Peyer's patch (tissue), 4 donors: ENCODE measurements at regions not wholly inside any gene's neighbourhood (a gene's known extent, or its start where the extent isn't known, plus 50 kb on each side); places are given as distances from the start of the nearest gene placed in this dataset.
A peak's percentile ranks its signal among the peaks of the same experiment; 100 is the strongest.

Source experiments
- POLR2A ChIP-seq, 2 donors: fragments of 450-650 bp; IDR thresholded peaks; one replicate each; pipeline ENCODE4 v1.5.1; 2017; ENCODE audit warnings: antibody characterized with exemption in 2 of 2, mild to moderate bottlenecking in 2 of 2, moderate library complexity in 2 of 2
- TF ChIP-seq, protein P1 (sequence below), 6 experiments: fragments of 450-650 bp in 4 of 6; fragments of 200-600 bp in 2 of 6; sonication (generic) in 1 of 6; IDR thresholded peaks; one replicate each; pipeline ENCODE4 v1.5.1; 2017 to 2019; ENCODE audit warnings: antibody characterized with exemption in 6 of 6, mild to moderate bottlenecking in 3 of 6, moderate library complexity in 1 of 6

DNA sequence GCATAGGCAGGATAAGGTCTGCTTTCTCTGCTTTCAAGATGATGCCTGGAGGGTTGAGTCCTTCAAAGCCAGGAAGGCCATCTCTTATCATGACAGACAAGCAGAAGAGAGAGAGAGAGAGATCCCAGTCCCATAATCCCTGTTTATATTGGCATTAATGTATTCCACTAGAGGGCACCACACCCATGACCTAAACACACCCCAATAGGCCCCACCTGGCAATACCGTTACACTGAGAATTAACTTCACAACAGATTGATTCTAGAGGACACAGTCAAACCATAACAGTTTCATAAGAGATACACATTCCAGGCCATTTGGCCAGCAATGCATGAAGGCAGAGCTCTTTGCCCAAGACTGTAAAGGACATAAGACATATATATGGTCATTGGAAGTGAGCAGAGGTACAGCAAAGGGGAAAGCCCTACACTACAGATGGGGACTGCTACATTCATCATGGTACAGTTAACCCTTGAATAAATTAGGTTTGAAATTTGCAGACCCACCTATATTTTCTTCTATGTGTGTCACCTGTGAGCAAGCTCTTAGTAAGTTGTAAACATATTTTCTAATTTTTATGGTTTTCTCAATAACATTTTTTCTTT lies 1516.1 kb downstream of the RPIA start:
- TF ChIP-seq POLR2A (IDR thresholded peaks at IDR 0.05): no peak
- TF ChIP-seq, protein P1, sequence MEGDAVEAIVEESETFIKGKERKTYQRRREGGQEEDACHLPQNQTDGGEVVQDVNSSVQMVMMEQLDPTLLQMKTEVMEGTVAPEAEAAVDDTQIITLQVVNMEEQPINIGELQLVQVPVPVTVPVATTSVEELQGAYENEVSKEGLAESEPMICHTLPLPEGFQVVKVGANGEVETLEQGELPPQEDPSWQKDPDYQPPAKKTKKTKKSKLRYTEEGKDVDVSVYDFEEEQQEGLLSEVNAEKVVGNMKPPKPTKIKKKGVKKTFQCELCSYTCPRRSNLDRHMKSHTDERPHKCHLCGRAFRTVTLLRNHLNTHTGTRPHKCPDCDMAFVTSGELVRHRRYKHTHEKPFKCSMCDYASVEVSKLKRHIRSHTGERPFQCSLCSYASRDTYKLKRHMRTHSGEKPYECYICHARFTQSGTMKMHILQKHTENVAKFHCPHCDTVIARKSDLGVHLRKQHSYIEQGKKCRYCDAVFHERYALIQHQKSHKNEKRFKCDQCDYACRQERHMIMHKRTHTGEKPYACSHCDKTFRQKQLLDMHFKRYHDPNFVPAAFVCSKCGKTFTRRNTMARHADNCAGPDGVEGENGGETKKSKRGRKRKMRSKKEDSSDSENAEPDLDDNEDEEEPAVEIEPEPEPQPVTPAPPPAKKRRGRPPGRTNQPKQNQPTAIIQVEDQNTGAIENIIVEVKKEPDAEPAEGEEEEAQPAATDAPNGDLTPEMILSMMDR (IDR thresholded peaks at IDR 0.05): peak in 3 of 6 experiments; percentile 10 to 26 (median 17)
